22Rv1 (cell line): ENCODE measurements at regions not wholly inside any gene's neighbourhood (a gene's known extent, or its start where the extent isn't known, plus 50 kb on each side); places are given as distances from the start of the nearest gene placed in this dataset.

Experiments used
- CTCF ChIP-seq: fragments of 450-650 bp; IDR thresholded peaks from 2 replicates; pipeline ENCODE4 v1.5.1; 2017; ENCODE audit warnings: mild to moderate bottlenecking
- ZFX ChIP-seq: fragments of 450-650 bp; IDR thresholded peaks from 2 replicates; pipeline ENCODE4 v1.6.1; 2017; ENCODE audit warnings: antibody characterized with exemption, borderline replicate concordance

- TF ChIP-seq CTCF (no peak), ZFX (no peak)
These were observed 696.3 kb downstream of the PTPRU start for GRCh38 chr1:29932626-29933025.
